ENCODE measurements at regions not wholly inside any gene's neighbourhood (a gene's known extent, or its start where the extent isn't known, plus 50 kb on each side); places are given as distances from the start of the nearest gene placed in this dataset.

- TF ChIP-seq CTCF (conservative IDR thresholded peaks at IDR 0.05; ENCODE audit: low read length) (no peak), EZH2phosphoT487 (IDR thresholded peaks at IDR 0.05; ENCODE audit: borderline replicate concordance) (no peak)
Observed at GRCh38 chr14:22510527-22511110, 78.4 kb downstream of the DAD1 start.

Data from Loucy (cell line).